Prostate gland (tissue), 2 donors: ENCODE measurements at regions not wholly inside any gene's neighbourhood (a gene's known extent, or its start where the extent isn't known, plus 50 kb on each side); places are given as distances from the start of the nearest gene placed in this dataset.
"Not testable (repeated sequence)": the region's sequence is repeated elsewhere in the genome, so short reads cannot be mapped to it uniquely, and the experiment has no call there.

ENCODE experiments used
- DNase-seq: peaks from one replicate; pipeline ENCODE4 v3.0.0-alpha.2; 2019; ENCODE audit warnings: low spot score
- H3K27ac ChIP-seq, 2 donors: fragments of 200-600 bp; sonication (generic); 2 replicates each; pipeline ENCODE4 v1.5.1; 2017 to 2019
- H3K27me3 ChIP-seq: fragments of 200-600 bp; sonication (generic); replicated peaks from 2 replicates; pipeline ENCODE4 v1.5.1; 2019; ENCODE audit not compliant: insufficient read depth
- H3K36me3 ChIP-seq, 2 donors: fragments of 200-600 bp; sonication (generic); 1 replicate in 1 of 2; 2 replicates in 1 of 2; pipeline versions ENCODE4 v1.5.1 to v1.8.1; 2017 to 2019
- H3K4me1 ChIP-seq: fragments of 200-600 bp; sonication (generic); replicated peaks from 2 replicates; pipeline ENCODE4 v1.5.1; 2019
- H3K4me3 ChIP-seq, 2 donors: fragments of 200-600 bp; sonication (generic); 2 replicates each; pipeline ENCODE4 v1.5.1; 2017 to 2019
- H3K9me3 ChIP-seq: fragments of 200-600 bp; sonication (generic); 2 replicates; pipeline ENCODE4 v1.5.1; 2017
- CTCF ChIP-seq, 4 experiments: fragments of 200-600 bp in 2 of 4; fragments of 450-650 bp in 2 of 4; sonication (generic) in 2 of 4; IDR thresholded peaks; 1 replicate in 3 of 4; 2 replicates in 1 of 4; pipeline ENCODE4 v1.5.1; 2016 to 2019; ENCODE audit warnings: antibody characterized with exemption in 4 of 4, mild to moderate bottlenecking in 2 of 4, moderate library complexity in 2 of 4
- POLR2A ChIP-seq: fragments of 450-650 bp; IDR thresholded peaks from one replicate; pipeline ENCODE4 v1.6.1; 2016; ENCODE audit warnings: antibody characterized with exemption, mild to moderate bottlenecking
- POLR2AphosphoS5 ChIP-seq: sonication (generic); formaldehyde crosslinking; IDR thresholded peaks from one replicate; pipeline ENCODE4 v1.6.1; 2017; ENCODE audit warnings: antibody characterized with exemption
- WGBS: methylation state at CpG from one replicate; pipeline ENCODE4 v1.1.5; 2018; 5-methylcytosine and 5-hydroxymethylcytosine counted together
- intact Hi-C: fragments of 100-400 bp; cut with DNase I; formaldehyde crosslinking; loops from one replicate; pipeline ENCODE4 v1.14.2; 2022

GRCh38 chr21:38112219-38112789 lies 144.5 kb upstream of the KCNJ15 start:
- H3K4me3 ChIP-seq: no peak overlapping the region
- intact Hi-C loops: no loop called here
- no peaks in the 10 kb centered on the region for H3K27me3 ChIP-seq
- H3K36me3 ChIP-seq: no peaks in the 10 kb centered on the region
- DNase-seq: no peak
- no peak overlapping the region for H3K27ac ChIP-seq
- H3K4me1 ChIP-seq: no peaks in the 10 kb centered on the region
- TF ChIP-seq POLR2AphosphoS5 (no peak), POLR2A (no peak), CTCF (IDR thresholded peaks at IDR 0.05) (no peak)
- WGBS: 100% methylated on average over 3 of the region's 3 CpGs
- no peaks in the 10 kb centered on the region for H3K9me3 ChIP-seq

GRCh38 chr21:38114717-38115333 lies 142.0 kb upstream of the KCNJ15 start:
- WGBS: 98% methylated on average over 2 of the region's 2 CpGs
- TF ChIP-seq POLR2AphosphoS5: no peak
- TF ChIP-seq POLR2A: no peak
- no peak for TF ChIP-seq CTCF (IDR thresholded peaks at IDR 0.05)
- Histone ChIP-seq H3K4me3 (no peak overlapping the region), H3K36me3 (no peaks in the 10 kb centered on the region), H3K27ac (no peak overlapping the region), H3K4me1 (no peaks in the 10 kb centered on the region), H3K27me3 (no peaks in the 10 kb centered on the region), H3K9me3 (no peaks in the 10 kb centered on the region)
- intact Hi-C loops: no loop called here
- DNase-seq: no peak

GRCh38 chr21:38115870-38116269 lies 140.9 kb upstream of the KCNJ15 start:
- no peaks in the 10 kb centered on the region for H3K4me1 ChIP-seq
- no peak for DNase-seq
- H3K9me3 ChIP-seq: no peaks in the 10 kb centered on the region
- H3K27me3 ChIP-seq: no peaks in the 10 kb centered on the region
- H3K27ac ChIP-seq: no peak overlapping the region
- no peak overlapping the region for H3K4me3 ChIP-seq
- no peaks in the 10 kb centered on the region for H3K36me3 ChIP-seq
- no peak for TF ChIP-seq POLR2AphosphoS5
- TF ChIP-seq POLR2A: no peak
- TF ChIP-seq CTCF (IDR thresholded peaks at IDR 0.05): no peak
- WGBS: 97% methylated on average over 3 of the region's 3 CpGs
- intact Hi-C loops: no loop called here

- no peak for TF ChIP-seq CTCF (IDR thresholded peaks at IDR 0.05)
- no peak for TF ChIP-seq POLR2A
- TF ChIP-seq POLR2AphosphoS5: no peak
- no peak for DNase-seq
- Histone ChIP-seq H3K4me1 (no peaks in the 10 kb centered on the region), H3K27me3 (no peaks in the 10 kb centered on the region), H3K36me3 (no peaks in the 10 kb centered on the region), H3K9me3 (no peaks in the 10 kb centered on the region), H3K4me3 (no peak overlapping the region), H3K27ac (no peak overlapping the region)
- intact Hi-C loops: no loop called here
- 90% methylated on average over 4 of the region's 4 CpGs for WGBS
Measured at GRCh38 chr21:38119793-38120192, 137.0 kb upstream of the KCNJ15 start.

GRCh38 chr21:38120679-38120983 lies 136.2 kb upstream of the KCNJ15 start:
- intact Hi-C loops, H3K4me3 ChIP-seq, H3K9me3 ChIP-seq, H3K4me1 ChIP-seq, H3K36me3 ChIP-seq, DNase-seq, H3K27ac ChIP-seq, H3K27me3 ChIP-seq: not testable (repeated sequence)
- WGBS: 100% methylated on average over 6 of the region's 6 CpGs
